Adrenal gland (tissue), 5 donors: ENCODE measurements at regions not wholly inside any gene's neighbourhood (a gene's known extent, or its start where the extent isn't known, plus 50 kb on each side); places are given as distances from the start of the nearest gene placed in this dataset.

ENCODE experiments used
- CTCF ChIP-seq, 6 experiments: fragments of 450-650 bp in 4 of 6; fragments of 200-600 bp in 2 of 6; sonication (generic) in 1 of 6; IDR thresholded peaks; 1 replicate in 5 of 6; 2 replicates in 1 of 6; pipeline versions ENCODE4 v1.5.1 to v1.8.0; 2016 to 2021; ENCODE audit warnings: antibody characterized with exemption in 6 of 6, mild to moderate bottlenecking in 2 of 6, moderate library complexity in 1 of 6
- POLR2A ChIP-seq, 2 donors: fragments of 450-650 bp; IDR thresholded peaks; one replicate each; pipeline ENCODE4 v1.6.1; 2017; ENCODE audit warnings: antibody characterized with exemption in 2 of 2, mild to moderate bottlenecking in 2 of 2, moderate library complexity in 1 of 2
- donor health status: DM: no; HTN: no; CAD: no.

- TF ChIP-seq POLR2A (IDR thresholded peaks at IDR 0.05) (no peak), CTCF (IDR thresholded peaks at IDR 0.05) (no peak)
These were observed 253.8 kb upstream of the CDH11 start for GRCh38 chr16:65375651-65376050.
